HG02759 (cell line): ENCODE measurements at regions not wholly inside any gene's neighbourhood (a gene's known extent, or its start where the extent isn't known, plus 50 kb on each side); places are given as distances from the start of the nearest gene placed in this dataset.
"Not testable (repeated sequence)": the region's sequence is repeated elsewhere in the genome, so short reads cannot be mapped to it uniquely, and the experiment has no call there.

ENCODE experiments used
- ATAC-seq: cut with Tn5 transposase; IDR thresholded peaks from one replicate; pipeline ENCODE4 v1.9.1; 2021; ENCODE audit warnings: mild to moderate bottlenecking, moderate library complexity; ENCODE audit not compliant: unreplicated experiment

DNA sequence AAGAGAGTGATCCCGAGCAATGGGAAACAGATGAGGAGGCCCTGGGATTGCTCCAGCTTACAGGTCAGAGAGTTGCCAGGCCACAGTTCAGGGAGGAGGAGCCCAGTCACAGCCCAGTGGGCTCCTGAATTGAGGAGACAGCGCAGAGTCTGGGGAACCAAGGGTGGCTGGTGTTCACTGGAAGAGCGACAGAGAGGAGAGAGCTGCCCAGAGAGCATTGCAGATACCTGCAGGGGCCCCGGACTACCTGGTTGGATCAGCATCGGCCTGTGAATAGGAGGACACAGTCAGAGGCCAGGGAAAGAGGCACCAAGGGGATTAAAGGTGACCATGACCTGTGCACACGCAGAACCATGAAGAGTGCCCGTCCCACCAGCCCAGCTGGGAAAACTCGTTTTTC, 648.6 kb downstream of the TBC1D22A start:
- ATAC-seq = no peak

DNA sequence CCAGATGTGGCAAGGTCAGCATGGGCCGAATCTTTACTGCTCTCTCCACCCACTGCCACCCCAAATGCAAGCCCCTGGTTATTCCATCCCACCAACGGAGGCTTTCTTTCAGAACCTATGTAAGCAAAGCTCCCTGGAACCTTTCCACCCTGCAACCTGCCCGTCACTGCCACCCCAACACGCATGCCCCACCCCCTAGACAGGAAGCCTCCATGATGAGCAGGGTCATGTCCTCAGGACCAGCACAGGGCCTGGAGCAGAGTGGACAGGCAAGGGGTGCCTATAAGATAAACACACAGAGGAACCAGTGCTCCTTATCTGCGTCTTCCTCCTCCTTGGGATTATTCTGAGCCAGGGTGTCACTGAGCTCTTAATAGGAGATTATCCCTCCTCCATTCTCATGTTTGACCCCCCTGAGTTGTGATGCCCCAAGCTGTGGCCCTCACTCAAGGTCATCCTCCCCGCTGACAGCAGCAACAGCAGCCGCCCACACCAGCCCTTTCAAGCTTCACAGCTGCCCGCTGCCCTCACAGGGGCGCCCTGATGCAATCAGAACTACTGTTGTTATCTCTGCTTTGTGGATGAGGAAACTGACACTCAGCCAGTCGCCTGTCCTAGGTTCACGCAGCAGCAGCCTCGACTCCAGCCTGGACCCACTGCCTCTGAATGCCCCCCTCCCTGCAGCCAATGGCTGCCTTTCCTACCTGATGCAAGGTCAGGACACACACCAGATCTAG, 647.3 kb downstream of the TBC1D22A start:
- ATAC-seq = no peak

DNA sequence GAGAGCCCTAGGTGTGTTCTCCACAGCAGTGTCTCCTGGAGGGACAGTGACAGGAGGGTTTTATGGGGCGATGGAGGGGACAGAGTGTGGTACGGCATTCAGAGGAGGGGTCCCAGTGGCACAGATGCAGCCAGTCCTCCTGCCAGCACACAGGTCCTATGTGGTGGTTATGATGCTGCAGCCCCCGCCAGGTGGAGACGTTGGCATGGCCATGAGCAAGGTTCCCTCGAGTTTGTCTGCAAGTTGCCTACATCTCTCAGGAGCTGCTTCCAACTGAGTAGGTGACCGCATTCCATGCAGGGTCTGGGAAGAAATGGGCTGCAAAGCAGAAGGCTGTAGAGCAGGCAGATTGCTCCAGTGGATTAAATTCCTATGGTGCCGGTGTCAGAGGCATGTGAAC, 646.0 kb downstream of the TBC1D22A start:
- ATAC-seq = no peak

DNA sequence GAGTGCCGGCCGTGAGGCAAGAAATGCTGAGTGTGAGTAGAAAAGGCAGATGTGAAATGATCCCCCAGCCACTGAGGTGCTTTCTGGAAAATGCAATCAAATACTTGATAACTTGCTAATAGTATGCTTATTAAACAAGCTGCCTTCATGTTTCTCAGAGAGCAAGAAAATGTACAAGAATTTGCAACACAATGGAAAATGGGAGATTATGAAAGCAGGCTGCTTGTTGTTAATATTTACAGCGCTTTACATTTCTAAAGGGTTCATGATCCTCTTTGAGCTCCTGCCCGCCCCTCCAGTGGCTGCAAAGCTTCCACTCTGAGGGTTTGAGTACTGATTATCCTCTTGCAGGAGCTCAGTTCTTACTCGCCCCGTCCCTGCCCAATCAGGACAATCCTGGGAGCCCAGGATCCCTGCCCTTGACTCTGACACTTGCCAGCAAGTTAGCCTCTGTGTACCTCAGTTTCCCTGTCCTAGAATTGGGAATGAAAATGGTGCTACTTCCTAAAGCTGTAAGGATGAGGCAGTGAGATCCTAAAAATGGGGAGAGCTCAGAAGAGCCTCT, 645.1 kb downstream of the TBC1D22A start:
- no peak for ATAC-seq

DNA sequence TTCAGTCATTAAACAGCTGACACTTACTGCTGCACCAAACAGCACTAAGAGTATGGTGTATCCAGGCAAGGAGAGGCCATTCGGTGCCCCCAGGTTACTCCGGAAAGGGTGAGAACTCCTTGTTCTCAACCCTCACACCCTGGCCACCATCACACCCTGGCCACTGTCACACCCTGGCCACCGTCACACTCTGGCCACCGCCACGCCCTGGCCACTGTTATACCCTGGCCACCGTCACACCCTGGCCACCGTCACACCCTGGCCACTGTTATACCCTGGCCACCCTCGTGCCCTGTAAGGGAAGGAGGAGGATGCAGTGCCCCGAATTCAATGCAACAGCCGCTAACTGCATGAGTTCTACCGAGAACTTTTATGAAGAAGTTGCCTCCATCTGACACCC, 644.4 kb downstream of the TBC1D22A start:
- ATAC-seq = no peak

DNA sequence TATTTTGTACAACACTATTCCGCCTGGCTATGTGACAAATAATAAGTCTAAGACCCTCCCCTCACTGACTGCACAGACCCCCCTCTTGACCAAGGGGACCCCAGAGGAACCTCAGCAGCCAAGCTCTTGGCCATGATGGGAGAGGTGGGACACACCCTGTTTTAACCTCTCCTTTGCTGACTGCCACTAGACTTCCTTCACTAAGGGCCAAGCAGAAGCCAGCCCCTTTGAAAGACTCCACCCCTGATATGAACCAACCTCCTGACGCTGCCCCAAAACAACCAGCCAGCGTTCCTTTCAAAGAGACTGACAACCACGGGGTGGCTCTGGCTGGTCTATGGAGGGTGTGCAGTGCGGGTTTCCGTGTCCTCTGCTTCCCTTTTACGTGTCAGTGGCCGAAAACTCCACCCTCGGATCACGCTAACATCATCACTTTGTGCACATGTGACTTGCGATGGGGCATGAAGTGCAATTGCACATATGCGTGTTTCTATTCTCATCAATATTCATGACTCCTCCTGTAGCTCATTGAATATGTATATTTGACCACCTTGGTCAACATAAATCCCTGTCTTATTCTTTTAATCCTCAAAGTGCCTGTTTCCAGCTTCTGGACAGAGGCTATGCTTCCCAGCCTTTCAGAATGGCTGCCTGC, 643.9 kb downstream of the TBC1D22A start:
- no peak for ATAC-seq

DNA sequence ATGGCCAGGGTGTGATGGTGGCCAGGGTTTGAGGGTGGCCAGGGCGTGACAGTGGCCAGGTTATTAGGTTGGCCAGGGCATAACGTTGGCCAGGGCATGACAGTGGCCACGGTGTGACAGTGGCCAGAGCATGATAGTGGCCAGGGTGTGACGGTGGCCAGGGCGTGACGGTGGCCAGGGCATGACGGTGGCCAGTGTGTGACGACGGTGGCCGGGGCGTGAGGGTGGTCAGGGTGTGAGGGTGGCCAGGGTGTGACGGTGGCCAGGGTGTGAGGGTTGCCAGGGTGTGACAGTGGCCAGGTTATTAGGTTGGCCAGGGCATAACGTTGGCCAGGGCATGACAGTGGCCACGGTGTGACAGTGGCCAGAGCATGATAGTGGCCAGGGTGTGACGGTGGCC, 642.8 kb downstream of the TBC1D22A start:
- ATAC-seq = not testable (repeated sequence)

DNA sequence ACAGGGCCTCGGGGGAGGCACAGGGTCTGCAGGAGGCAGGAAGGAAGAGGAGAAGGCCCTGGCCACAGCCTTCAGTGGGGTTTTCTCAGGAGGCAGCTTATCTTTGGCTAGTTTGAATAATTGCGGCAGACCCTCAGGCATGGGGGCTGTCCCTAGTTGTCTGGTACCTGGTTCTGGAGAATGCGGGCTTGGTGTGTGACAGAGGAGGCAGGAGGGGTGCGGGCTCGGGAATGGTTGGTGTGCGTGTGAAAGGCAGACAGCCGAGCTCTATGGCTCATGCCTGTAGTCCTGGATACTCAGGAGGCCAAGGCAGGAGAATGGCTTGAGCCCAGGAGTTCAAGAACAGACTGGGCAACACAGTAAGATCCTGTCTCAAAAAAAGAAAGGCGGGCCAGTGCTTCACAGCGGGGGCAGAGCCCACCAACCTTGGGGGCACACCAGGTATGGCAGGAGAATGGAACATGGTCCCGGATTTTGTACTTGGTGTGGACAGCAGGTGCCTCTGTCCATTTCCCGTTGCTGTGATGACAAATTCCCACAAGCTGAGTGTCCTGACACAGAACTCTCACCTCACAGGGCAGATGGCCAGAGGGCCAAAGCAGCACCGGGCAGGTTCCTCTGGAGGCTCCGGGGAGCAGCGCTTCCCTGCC, 640.6 kb downstream of the TBC1D22A start:
- no peak for ATAC-seq

DNA sequence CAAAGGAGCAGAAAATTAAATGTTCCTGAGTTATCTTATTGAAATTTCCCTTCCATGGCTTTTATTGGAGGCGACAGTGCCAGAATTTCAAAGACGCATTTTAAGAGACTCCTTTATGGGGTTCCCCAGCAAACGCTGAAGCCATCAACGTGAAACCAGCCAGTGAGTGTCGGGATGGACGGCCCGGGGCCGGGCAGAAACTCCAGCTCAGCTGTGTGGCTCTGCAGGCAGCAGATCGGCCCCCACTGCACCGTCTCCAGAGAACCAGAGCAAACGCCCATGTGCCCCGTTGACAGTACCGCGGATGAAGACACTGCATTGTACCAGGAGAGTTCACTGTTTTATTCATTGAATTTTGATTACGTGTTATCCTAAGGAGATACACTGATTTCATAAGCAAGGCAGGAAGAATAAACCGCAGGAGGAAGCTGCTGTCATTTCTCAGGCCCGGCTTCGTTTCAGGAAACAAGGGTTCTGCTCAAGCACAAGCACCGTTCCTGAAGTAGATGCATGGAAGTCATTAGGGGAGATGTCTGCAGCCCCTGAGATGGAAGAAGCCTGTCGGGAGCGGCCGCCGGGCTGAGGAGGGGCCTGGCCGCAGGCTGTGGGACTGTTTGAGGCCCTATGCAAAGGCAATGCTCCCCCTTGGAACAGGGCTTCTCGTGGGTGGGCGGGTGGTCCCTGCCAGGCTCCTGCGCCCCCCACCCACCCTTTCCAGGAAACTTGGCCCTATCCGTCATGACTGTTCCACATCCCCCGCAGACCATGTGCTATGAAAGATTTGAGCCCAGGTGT, 639.7 kb downstream of the TBC1D22A start:
- ATAC-seq = no peak

DNA sequence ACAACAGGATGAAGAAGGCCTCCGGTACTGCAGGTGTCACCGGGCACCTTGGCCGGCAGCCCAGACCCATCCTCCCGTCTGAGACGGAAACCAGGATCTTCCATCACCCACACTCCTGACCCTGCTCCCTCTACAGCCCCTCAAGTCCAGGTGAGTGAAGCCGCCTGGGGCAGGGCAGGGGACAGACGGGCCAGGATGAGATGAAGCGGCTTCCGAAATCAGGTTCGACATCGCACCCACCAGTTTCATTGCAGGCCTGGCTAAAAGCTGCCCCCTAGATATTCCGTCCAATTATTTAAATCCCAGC, 639.1 kb downstream of the TBC1D22A start:
- no peak for ATAC-seq

DNA sequence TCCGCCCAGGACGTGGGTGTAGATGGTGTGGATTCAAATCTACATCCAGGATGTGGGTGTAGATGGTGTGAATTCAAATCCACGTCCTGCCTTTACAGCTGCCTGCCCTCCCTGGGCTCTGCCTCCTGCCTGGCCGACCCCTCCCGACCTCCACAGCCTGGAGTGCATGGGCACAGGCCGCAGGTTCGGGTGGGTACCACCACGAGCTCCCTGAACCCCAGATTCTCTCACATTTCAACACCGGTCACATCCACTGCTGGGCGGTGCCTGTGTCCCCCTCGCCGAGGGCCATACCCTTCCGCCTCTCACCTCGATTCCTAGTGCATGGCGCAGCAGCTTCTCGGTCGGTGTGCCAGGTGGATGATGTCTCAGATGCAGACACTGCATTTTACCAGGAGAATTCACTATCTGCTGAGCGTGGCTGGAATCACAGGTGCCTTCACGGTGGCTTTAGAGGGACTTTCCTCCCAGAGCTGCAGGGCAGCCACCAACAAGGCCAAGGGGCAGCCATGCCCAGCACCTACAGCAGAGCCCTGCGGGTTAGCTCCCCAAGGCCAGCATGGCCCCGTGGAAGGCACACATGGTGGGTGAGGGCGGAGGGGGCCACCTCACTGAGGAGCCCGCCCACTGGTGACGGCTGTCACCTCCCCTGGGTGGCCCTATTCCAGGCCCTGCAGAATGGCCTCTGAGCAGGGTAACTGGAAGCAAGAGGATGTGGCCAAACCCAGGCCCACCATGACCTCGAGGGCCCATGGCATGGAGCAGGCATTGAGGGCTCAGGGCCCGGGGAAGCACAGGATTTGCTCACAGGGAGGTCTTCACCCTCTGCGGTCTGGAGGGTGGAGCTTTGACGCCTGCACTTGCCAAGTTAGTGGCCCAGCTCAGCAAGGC, 638.5 kb downstream of the TBC1D22A start:
- ATAC-seq = no peak

DNA sequence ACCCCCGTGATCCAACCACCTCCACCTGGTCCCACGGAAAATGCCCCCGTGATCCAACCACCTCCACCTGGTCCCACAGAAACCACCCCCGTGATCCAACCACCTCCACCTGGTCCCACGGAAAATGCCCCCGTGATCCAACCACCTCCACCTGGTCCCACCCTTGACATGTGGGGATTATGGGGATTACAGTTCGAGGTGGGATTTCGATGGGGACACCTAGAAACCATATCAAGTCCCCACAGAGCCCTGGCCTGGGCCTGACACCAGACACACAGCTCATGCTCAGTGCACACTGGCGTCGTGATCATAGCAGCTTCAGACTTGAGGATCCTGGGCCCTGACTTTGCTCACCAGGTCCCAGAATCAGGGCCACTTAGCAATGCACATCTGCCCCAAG, 637.7 kb downstream of the TBC1D22A start:
- ATAC-seq = not testable (repeated sequence)

DNA sequence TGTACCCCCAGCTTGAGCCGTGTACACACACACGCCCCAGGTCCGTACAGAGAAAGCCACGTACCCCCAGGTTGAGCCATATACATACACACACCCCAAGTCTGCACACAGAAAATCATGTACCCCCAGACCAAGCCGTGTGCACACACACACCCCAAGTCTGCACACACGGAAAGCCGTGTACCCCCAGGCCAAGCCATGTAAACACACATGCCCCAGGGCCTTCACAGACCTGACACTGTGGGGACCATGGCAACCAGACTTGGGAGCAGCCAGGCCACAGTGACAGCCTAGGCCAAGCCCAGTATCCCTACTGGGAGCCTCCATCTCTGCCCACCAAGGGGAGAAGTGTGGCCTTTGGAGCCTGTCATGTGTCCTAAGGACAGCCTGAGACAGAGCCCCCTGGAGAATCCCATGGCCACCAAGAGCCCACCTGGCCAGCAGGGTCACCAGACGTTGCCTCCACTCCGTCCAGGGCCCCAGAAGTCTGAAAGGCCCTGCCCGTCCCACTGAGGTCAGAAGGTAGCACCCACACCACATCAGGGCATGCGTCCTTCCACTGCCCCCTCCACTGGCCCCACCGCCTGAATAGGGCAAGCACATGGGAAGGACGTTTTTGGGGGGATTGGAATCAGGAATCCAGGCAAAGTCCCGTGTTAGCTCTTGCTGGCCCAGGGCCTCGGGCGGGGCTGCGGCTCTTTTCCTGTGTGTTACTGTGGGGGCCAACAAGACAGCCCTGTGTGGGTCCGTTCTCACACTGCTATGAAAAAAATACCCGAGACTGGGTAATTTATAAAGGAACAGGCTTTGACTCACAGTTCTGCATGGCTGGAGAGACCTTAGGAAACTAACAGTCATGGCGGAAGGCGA, 636.7 kb downstream of the TBC1D22A start:
- ATAC-seq = no peak

DNA sequence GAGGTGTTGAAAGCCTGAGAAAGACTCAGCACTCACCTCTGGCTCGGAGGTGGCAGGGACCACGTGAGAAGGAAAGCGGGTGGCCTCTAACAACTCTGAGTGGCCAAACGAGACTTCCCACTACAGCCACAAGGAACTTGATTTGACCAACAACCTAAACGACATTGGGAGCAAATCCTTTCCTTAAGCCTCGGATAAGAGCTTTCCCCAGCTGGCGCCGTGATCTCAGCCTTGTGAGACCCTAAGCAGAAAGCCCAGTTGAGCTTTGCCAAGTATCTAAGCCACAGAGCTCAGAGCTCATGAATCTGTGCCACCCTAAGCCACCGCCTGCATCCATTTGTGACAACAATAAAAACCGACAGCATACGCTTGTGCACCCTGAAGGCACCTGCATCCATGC, 636.0 kb downstream of the TBC1D22A start:
- no peak for ATAC-seq

DNA sequence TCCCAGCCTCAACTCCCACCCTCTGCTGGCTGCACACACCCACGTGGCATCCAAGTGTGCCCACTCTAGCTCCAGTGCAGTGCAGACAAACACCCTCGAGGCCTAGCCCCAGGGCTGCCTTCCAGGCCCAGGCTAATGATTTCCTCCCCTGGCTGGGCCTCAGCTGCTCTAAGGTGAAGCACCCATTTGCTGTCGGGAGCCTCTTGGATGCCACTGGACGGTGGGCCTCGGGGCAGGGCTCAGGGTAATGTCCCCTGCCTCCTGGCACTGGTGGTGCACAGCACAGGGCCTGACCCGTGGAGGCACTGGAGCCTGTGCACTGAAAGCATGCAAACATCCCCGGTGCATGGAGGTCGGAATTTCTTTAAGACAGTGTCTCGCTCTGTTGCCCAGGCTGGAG, 635.2 kb downstream of the TBC1D22A start:
- ATAC-seq = no peak

DNA sequence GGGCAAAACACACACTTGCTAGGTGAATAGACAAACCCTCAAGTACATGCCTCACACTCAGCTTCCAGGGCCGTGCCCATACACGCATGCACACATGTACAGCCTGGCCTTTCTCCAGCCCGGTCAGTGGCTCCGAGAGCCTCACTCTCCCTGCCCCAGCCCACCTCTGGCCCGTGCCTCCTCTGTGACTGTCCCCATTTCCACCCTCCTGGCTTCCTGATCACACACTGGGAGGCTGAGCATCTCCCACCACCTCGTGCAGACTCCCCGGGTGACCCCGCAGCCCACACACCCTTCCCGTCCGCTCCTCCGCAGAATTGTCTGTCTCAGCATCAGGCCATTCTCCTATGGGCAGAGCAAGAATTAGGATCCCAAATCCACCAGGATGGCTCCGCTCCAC, 634.1 kb downstream of the TBC1D22A start:
- no peak for ATAC-seq

DNA sequence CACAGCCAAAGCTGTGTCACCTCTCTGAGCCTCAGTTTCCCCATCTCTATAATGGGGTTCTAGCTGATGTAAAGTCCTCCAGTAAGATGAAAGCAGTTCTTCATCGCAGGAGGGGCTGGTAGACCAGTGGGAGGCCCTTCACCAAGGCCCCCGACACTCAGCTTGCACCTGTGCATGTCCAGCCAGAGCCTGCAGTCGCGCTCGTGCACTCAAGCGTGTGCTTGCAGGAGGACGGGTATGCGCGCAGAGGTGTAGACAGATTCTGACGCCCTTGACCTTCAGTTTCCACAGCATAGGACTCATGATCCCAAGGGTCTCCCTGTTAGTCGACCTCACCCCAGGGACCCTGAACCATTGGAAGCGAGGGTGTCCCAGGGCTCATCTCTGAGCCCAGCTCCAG, 633.7 kb downstream of the TBC1D22A start:
- no peak for ATAC-seq

DNA sequence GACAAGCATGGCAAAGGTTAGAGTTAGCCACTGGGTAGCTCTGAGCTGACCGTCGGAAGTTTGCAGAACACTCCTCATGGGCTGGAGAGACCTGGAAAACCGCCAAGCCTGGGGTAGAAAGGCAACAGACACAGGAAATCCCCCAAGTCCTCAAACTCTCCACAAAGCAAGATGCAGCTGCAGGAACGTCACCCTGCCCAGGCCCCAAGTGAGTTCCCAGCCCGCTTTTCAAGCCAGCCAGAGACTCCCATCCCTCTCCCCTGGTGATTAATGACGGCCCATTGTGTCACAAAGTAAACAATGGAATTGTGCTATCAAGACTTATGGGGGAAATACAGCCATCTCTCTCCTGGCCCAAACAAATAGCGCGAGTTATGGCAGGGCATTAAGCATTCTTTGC, 633.0 kb downstream of the TBC1D22A start:
- ATAC-seq = no peak
